ENCODE measurements at regions not wholly inside any gene's neighbourhood (a gene's known extent, or its start where the extent isn't known, plus 50 kb on each side); places are given as distances from the start of the nearest gene placed in this dataset.

GRCh38 chr14:34035934-34036250, 85.0 kb upstream of the EGLN3 start (continued):
- TF ChIP-seq HNF1A (IDR thresholded peaks at IDR 0.05; ENCODE audit: low read depth) (no peak), HNF1A (CRISPR knock-in tag; IDR thresholded peaks at IDR 0.05; ENCODE audit: borderline replicate concordance) (0 out of 2 replicates have a peak, but pooled peaks have one; percentile 11), ZNF83 (CRISPR knock-in tag; IDR thresholded peaks at IDR 0.05; ENCODE audit: borderline replicate concordance) (peak; percentile 18; the same call in 1 of the 2 replicates), ZNF816 (CRISPR knock-in tag; IDR thresholded peaks at IDR 0.05; ENCODE audit: borderline replicate concordance) (peak; percentile 26; the same call in 1 of the 2 replicates), ARHGAP35 (CRISPR knock-in tag; IDR thresholded peaks at IDR 0.05; ENCODE audit: borderline replicate concordance) (0 out of 2 replicates have a peak, but pooled peaks have one; percentile 40), STAT6 (CRISPR knock-in tag; IDR thresholded peaks at IDR 0.05; ENCODE audit: borderline replicate concordance) (0 out of 2 replicates have a peak, but pooled peaks have one; percentile 17), ZNF670 (CRISPR knock-in tag; IDR thresholded peaks at IDR 0.05; ENCODE audit: borderline replicate concordance) (peak; percentile 65; the same call in 1 of the 2 replicates), ZBTB21 (CRISPR knock-in tag; IDR thresholded peaks at IDR 0.05) (no peak), ZNF687 (CRISPR knock-in tag; IDR thresholded peaks at IDR 0.05) (peak; percentile 71), HDAC1 (CRISPR knock-in tag; IDR thresholded peaks at IDR 0.05) (peak; percentile 11; the same call in 1 of the 2 replicates), SMYD3 (CRISPR knock-in tag; IDR thresholded peaks at IDR 0.05) (peak; percentile 40; the same call in 1 of the 2 replicates), PREB (CRISPR knock-in tag; IDR thresholded peaks at IDR 0.05) (no peak), ZNF501 (CRISPR knock-in tag; IDR thresholded peaks at IDR 0.05) (peak; percentile 80), BRCA1 (CRISPR knock-in tag; IDR thresholded peaks at IDR 0.05) (peak; percentile 8; the same call in 1 of the 2 replicates), ZSCAN21 (CRISPR knock-in tag; IDR thresholded peaks at IDR 0.05; ENCODE audit: borderline replicate concordance) (peak; percentile 57; the same call in 1 of the 2 replicates), POGZ (CRISPR knock-in tag; IDR thresholded peaks at IDR 0.05) (peak; percentile 9; the same call in 1 of the 2 replicates), SMAD3 (CRISPR knock-in tag; IDR thresholded peaks at IDR 0.05) (peak; percentile 11; the same call in 1 of the 2 replicates)

Data from HepG2 (cell line).